ENCODE measurements at regions not wholly inside any gene's neighbourhood (a gene's known extent, or its start where the extent isn't known, plus 50 kb on each side); places are given as distances from the start of the nearest gene placed in this dataset.

DNA sequence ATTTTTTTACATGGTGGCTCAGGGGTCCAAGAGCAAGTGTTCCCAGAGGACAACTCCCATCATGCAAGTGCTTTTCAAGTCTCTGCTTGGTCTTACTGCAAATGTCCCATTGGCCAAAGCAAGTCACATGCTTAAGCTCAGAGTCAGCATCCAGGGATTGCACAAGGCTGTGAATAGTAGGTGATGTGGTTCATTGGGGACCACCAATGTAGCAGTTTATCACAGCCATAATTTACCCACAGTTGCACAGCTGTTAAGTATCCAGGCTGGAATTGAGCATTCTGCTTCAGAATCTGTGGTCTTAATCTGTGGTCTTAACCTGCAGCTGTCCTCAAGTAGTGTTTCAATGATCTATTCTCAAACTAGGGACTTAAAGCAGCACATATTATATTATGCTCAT is 71.4 kb upstream of the PLCL2 start:
- TF ChIP-seq CTCF (IDR thresholded peaks at IDR 0.05; ENCODE audit: poor library complexity, severe bottlenecking) (no peak), SMC3 (conservative IDR thresholded peaks at IDR 0.05; ENCODE audit: poor library complexity) (no peak), POLR2AphosphoS5 (IDR thresholded peaks at IDR 0.05) (no peak), RAD21 (conservative IDR thresholded peaks at IDR 0.05) (no peak)
